Activated B cell treated with CpG ODN at 0.5 μM for 24 hours (primary cell): ENCODE measurements at regions not wholly inside any gene's neighbourhood (a gene's known extent, or its start where the extent isn't known, plus 50 kb on each side); places are given as distances from the start of the nearest gene placed in this dataset.

Experiments
- ATAC-seq: fragments of 200-7000 bp; cut with Tn5 transposase; one replicate; pipeline ENCODE4 v1.10.0; 2021; ENCODE audit warnings: low read depth, mild to moderate bottlenecking, moderate library complexity
- CTCF ChIA-PET: fragments of 350-600 bp; sonication (Branson Sonifier 250); formaldehyde crosslinking; loops from one replicate; lab custom pipeline; 2021; ENCODE audit warnings: antibody characterized with exemption; lab: Charles Lee
- POLR2A ChIA-PET: fragments of 350-600 bp; sonication (Branson Sonifier 250); formaldehyde crosslinking; loops from one replicate; lab custom pipeline; 2021; ENCODE audit warnings: antibody characterized with exemption; lab: Charles Lee
- DNase-seq: peaks from one replicate; pipeline ENCODE4 v3.0.0; 2022
- H3K27ac Mint-ChIP-seq: one replicate; pipeline ENCODE4 v1.8.0; 2020; ENCODE audit warnings: mixed read lengths
- H3K27me3 Mint-ChIP-seq: one replicate; pipeline ENCODE4 v1.8.0; 2021; ENCODE audit warnings: mixed read lengths
- H3K36me3 Mint-ChIP-seq: one replicate; pipeline ENCODE4 v1.8.0; 2021; ENCODE audit warnings: low read depth, mixed read lengths
- H3K4me1 Mint-ChIP-seq: one replicate; pipeline ENCODE4 v1.8.0; 2021; ENCODE audit warnings: mixed read lengths
- H3K4me3 Mint-ChIP-seq: one replicate; pipeline ENCODE4 v1.8.0; 2020; ENCODE audit warnings: mild to moderate bottlenecking, mixed read lengths
- H3K9me3 Mint-ChIP-seq: one replicate; pipeline ENCODE4 v1.8.0; 2020; ENCODE audit warnings: mixed read lengths
- CTCF ChIP-seq: fragments of 200-600 bp; IDR thresholded peaks from one replicate; pipeline ENCODE4 v1.8.0; 2022; ENCODE audit warnings: antibody characterized with exemption, mild to moderate bottlenecking
- intact Hi-C: fragments of 100-400 bp; cut with micrococcal nuclease; formaldehyde crosslinking; loops from one replicate; pipeline ENCODE4 v1.15.1; 2024

- Mint-ChIP-seq H3K27me3 (no peaks in the 10 kb centered on the region), H3K4me3 (no peak overlapping the region), H3K36me3 (no peaks in the 10 kb centered on the region), H3K4me1 (no peaks in the 10 kb centered on the region), H3K27ac (no peak overlapping the region), H3K9me3 (no peaks in the 10 kb centered on the region)
- intact Hi-C loops, result no loop called here
- no peak for ATAC-seq
- CTCF ChIA-PET, result no interaction called here
- POLR2A ChIA-PET, result no interaction called here
- DNase-seq, result no peak
- TF ChIP-seq CTCF, result no peak
These were observed 357.6 kb downstream of the OSR1 start for GRCh38 chr2:19000776-19001175.

- no peaks in the 10 kb centered on the region for H3K36me3 Mint-ChIP-seq
- DNase-seq (no peak), ATAC-seq (no peak)
- H3K4me1 Mint-ChIP-seq, result no peaks in the 10 kb centered on the region
- intact Hi-C loops, result no loop called here
- H3K27ac Mint-ChIP-seq, result no peak overlapping the region
- ChIA-PET CTCF (no interaction called here), POLR2A (no interaction called here)
- no peak overlapping the region for H3K4me3 Mint-ChIP-seq
- no peak for TF ChIP-seq CTCF
- no peaks in the 10 kb centered on the region for H3K27me3 Mint-ChIP-seq
- no peaks in the 10 kb centered on the region for H3K9me3 Mint-ChIP-seq
These were observed 359.2 kb downstream of the OSR1 start for GRCh38 chr2:18999198-18999597.

- TF ChIP-seq CTCF, result no peak
- ChIA-PET CTCF (no interaction called here), POLR2A (no interaction called here)
- Mint-ChIP-seq H3K4me3 (no peak overlapping the region), H3K4me1 (no peaks in the 10 kb centered on the region), H3K27ac (no peak overlapping the region), H3K27me3 (no peaks in the 10 kb centered on the region), H3K9me3 (no peaks in the 10 kb centered on the region), H3K36me3 (no peaks in the 10 kb centered on the region)
- intact Hi-C loops, result no loop called here
- ATAC-seq (no peak), DNase-seq (no peak)
These were observed 359.9 kb downstream of the OSR1 start for GRCh38 chr2:18998491-18998890.

GRCh38 chr2:18993756-18994338 is 364.6 kb downstream of the OSR1 start:
- ATAC-seq, result no peak
- Mint-ChIP-seq H3K27ac (no peak overlapping the region), H3K27me3 (no peaks in the 10 kb centered on the region), H3K4me1 (no peaks in the 10 kb centered on the region), H3K9me3 (no peaks in the 10 kb centered on the region), H3K4me3 (no peak overlapping the region), H3K36me3 (no peaks in the 10 kb centered on the region)
- ChIA-PET CTCF (no interaction called here), POLR2A (no interaction called here)
- TF ChIP-seq CTCF, result no peak
- DNase-seq, result no peak
- intact Hi-C loops, result no loop called here

GRCh38 chr2:18991177-18992168 is 366.9 kb downstream of the OSR1 start:
- intact Hi-C loops, result no loop called here
- ATAC-seq, result no peak
- Mint-ChIP-seq H3K9me3 (no peaks in the 10 kb centered on the region), H3K4me1 (no peaks in the 10 kb centered on the region), H3K4me3 (no peak overlapping the region), H3K36me3 (no peaks in the 10 kb centered on the region), H3K27me3 (no peaks in the 10 kb centered on the region), H3K27ac (no peak overlapping the region)
- ChIA-PET CTCF (no interaction called here), POLR2A (no interaction called here)
- no peak for TF ChIP-seq CTCF
- DNase-seq, result no peak
